Cardiac muscle cell (in vitro differentiated cells and primary cell): ENCODE measurements at regions not wholly inside any gene's neighbourhood (a gene's known extent, or its start where the extent isn't known, plus 50 kb on each side); places are given as distances from the start of the nearest gene placed in this dataset.
A peak's percentile ranks its signal among the peaks of the same experiment; 100 is the strongest.

ENCODE experiments used
- DNase-seq, 2 donors: peaks; one replicate each; pipeline versions ENCODE4 v3.0.0 to v3.0.0-alpha.2; 2010 to 2017; ENCODE audit warnings: low read depth in 1 of 2, low spot score in 1 of 2
- H3K27ac ChIP-seq: fragments of 200-600 bp; sonication (generic); 2 replicates; pipeline ENCODE4 v1.5.1; 2016
- H3K27me3 ChIP-seq: fragments of 200-600 bp; sonication (generic); 2 replicates; pipeline ENCODE4 v1.6.0; 2016; ENCODE audit warnings: control low read depth
- H3K36me3 ChIP-seq: fragments of 200-600 bp; sonication (generic); 2 replicates; pipeline ENCODE4 v1.5.1; 2016; ENCODE audit warnings: control low read depth
- H3K4me1 ChIP-seq: fragments of 200-600 bp; sonication (generic); 2 replicates; pipeline ENCODE4 v1.8.1; 2017; ENCODE audit warnings: low read depth, mild to moderate bottlenecking, mixed run types
- H3K4me3 ChIP-seq: fragments of 200-600 bp; sonication (generic); 2 replicates; pipeline ENCODE4 v1.5.1; 2016; ENCODE audit warnings: mild to moderate bottlenecking
- H3K9me3 ChIP-seq: fragments of 200-600 bp; sonication (generic); 2 replicates; pipeline ENCODE4 v1.5.1; 2017; ENCODE audit warnings: low read depth, mild to moderate bottlenecking, control low read depth
- CTCF ChIP-seq: IDR thresholded peaks from 2 replicates; pipeline ENCODE4 v1.5.1; 2012; ENCODE audit warnings: low read depth, mild to moderate bottlenecking, low read length

GRCh38 chr2:136225950-136226835, 108.2 kb upstream of the CXCR4 start:
- Histone ChIP-seq H3K27ac (no peak overlapping the region), H3K27me3 (no peaks in the 10 kb centered on the region), H3K36me3 (no peaks in the 10 kb centered on the region), H3K9me3 (no peaks in the 10 kb centered on the region), H3K4me1 (no peaks in the 10 kb centered on the region), H3K4me3 (no peak overlapping the region)
- no peak for TF ChIP-seq CTCF
- peak in 1 of 2 donors; percentile 32 for DNase-seq

- no peaks in the 10 kb centered on the region for H3K36me3 ChIP-seq
- H3K27ac ChIP-seq: no peak overlapping the region
- TF ChIP-seq CTCF: no peak
- no peak for DNase-seq
- no peaks in the 10 kb centered on the region for H3K4me1 ChIP-seq
- H3K9me3 ChIP-seq: no peaks in the 10 kb centered on the region
- H3K4me3 ChIP-seq: no peak overlapping the region
- H3K27me3 ChIP-seq: no peaks in the 10 kb centered on the region
These were observed 105.3 kb upstream of the CXCR4 start for GRCh38 chr2:136223274-136223673.

- H3K27me3 ChIP-seq: no peaks in the 10 kb centered on the region
- H3K4me1 ChIP-seq: no peaks in the 10 kb centered on the region
- TF ChIP-seq CTCF: no peak
- no peak overlapping the region for H3K27ac ChIP-seq
- H3K4me3 ChIP-seq: no peak overlapping the region
- H3K9me3 ChIP-seq: no peaks in the 10 kb centered on the region
- H3K36me3 ChIP-seq: no peaks in the 10 kb centered on the region
- no peak for DNase-seq
These were observed 104.9 kb upstream of the CXCR4 start for GRCh38 chr2:136222862-136223261.

GRCh38 chr2:136221026-136221425, 103.1 kb upstream of the CXCR4 start:
- H3K4me3 ChIP-seq: no peak overlapping the region
- H3K36me3 ChIP-seq: no peaks in the 10 kb centered on the region
- no peak for DNase-seq
- no peaks in the 10 kb centered on the region for H3K9me3 ChIP-seq
- no peak overlapping the region for H3K27ac ChIP-seq
- no peak for TF ChIP-seq CTCF
- no peaks in the 10 kb centered on the region for H3K27me3 ChIP-seq
- H3K4me1 ChIP-seq: no peaks in the 10 kb centered on the region

GRCh38 chr2:136219963-136220362, 102.0 kb upstream of the CXCR4 start:
- H3K27ac ChIP-seq: no peak overlapping the region
- peak; percentile 20 to 25 for DNase-seq
- H3K4me1 ChIP-seq: no peaks in the 10 kb centered on the region
- H3K36me3 ChIP-seq: no peaks in the 10 kb centered on the region
- no peaks in the 10 kb centered on the region for H3K9me3 ChIP-seq
- no peak overlapping the region for H3K4me3 ChIP-seq
- no peak for TF ChIP-seq CTCF
- H3K27me3 ChIP-seq: no peaks in the 10 kb centered on the region
